Thoracic aorta (tissue), 2 donors: ENCODE measurements at regions not wholly inside any gene's neighbourhood (a gene's known extent, or its start where the extent isn't known, plus 50 kb on each side); places are given as distances from the start of the nearest gene placed in this dataset.

Experiments
- ATAC-seq: fragments of 150-250 bp; one replicate; pipeline ENCODE4 v1.8.0; 2017; ENCODE audit warnings: low read depth; ENCODE audit not compliant: insufficient number of reproducible peaks, low FRiP score
- DNase-seq: peaks from one replicate; pipeline ENCODE4 v3.0.0-alpha.2; 2020; ENCODE audit warnings: low spot score
- H3K27ac ChIP-seq, 2 donors: fragments of 200-600 bp; sonication (generic); 1 replicate in 1 of 2; 2 replicates in 1 of 2; pipeline ENCODE4 v1.5.1; 2016; ENCODE audit warnings: mild to moderate bottlenecking in 2 of 2, moderate library complexity in 2 of 2
- H3K27me3 ChIP-seq: fragments of 200-600 bp; sonication (generic); replicated peaks from 2 replicates; pipeline ENCODE4 v1.6.0; 2016; ENCODE audit warnings: mild to moderate bottlenecking; ENCODE audit not compliant: insufficient read depth
- H3K36me3 ChIP-seq: fragments of 200-600 bp; sonication (generic); one replicate; pipeline ENCODE4 v1.5.1; 2016
- H3K4me1 ChIP-seq, 2 donors: fragments of 200-600 bp; sonication (generic); 1 replicate in 1 of 2; 2 replicates in 1 of 2; pipeline versions ENCODE4 v1.5.1 to v1.6.0; 2016; ENCODE audit warnings: low read depth in 2 of 2, mild to moderate bottlenecking in 1 of 2; ENCODE audit not compliant: control insufficient read depth in 1 of 2
- H3K4me3 ChIP-seq: fragments of 200-600 bp; sonication (generic); 2 replicates; pipeline ENCODE4 v1.5.1; 2016; ENCODE audit warnings: mild to moderate bottlenecking
- H3K9me3 ChIP-seq: fragments of 200-600 bp; sonication (generic); 2 replicates; pipeline ENCODE4 v1.5.1; 2016
- CTCF ChIP-seq: fragments of 200-600 bp; sonication (generic); IDR thresholded peaks from one replicate; pipeline ENCODE4 v1.5.1; 2019; ENCODE audit warnings: antibody characterized with exemption

- no peak for TF ChIP-seq CTCF
- H3K4me3 ChIP-seq = no peak overlapping the region
- no peak overlapping the region for H3K27ac ChIP-seq
- DNase-seq = no peak
- H3K27me3 ChIP-seq = no peaks in the 10 kb centered on the region
- no peak for ATAC-seq
- no peaks in the 10 kb centered on the region for H3K36me3 ChIP-seq
- H3K4me1 ChIP-seq = no peaks in the 10 kb centered on the region
- no peaks in the 10 kb centered on the region for H3K9me3 ChIP-seq
Observed at GRCh38 chr9:12612211-12612770, 80.9 kb upstream of the TYRP1 start.

- no peak overlapping the region for H3K4me3 ChIP-seq
- TF ChIP-seq CTCF = no peak
- no peaks in the 10 kb centered on the region for H3K9me3 ChIP-seq
- no peaks in the 10 kb centered on the region for H3K4me1 ChIP-seq
- no peaks in the 10 kb centered on the region for H3K36me3 ChIP-seq
- H3K27me3 ChIP-seq = no peaks in the 10 kb centered on the region
- ATAC-seq (no peak), DNase-seq (no peak)
- no peak overlapping the region for H3K27ac ChIP-seq
Observed at GRCh38 chr9:12613071-12613470, 80.1 kb upstream of the TYRP1 start.

GRCh38 chr9:12614488-12614887, 78.7 kb upstream of the TYRP1 start:
- TF ChIP-seq CTCF = no peak
- ATAC-seq (no peak), DNase-seq (no peak)
- H3K27ac ChIP-seq = no peak overlapping the region
- H3K36me3 ChIP-seq = no peaks in the 10 kb centered on the region
- H3K9me3 ChIP-seq = no peaks in the 10 kb centered on the region
- H3K27me3 ChIP-seq = no peaks in the 10 kb centered on the region
- no peak overlapping the region for H3K4me3 ChIP-seq
- H3K4me1 ChIP-seq = no peaks in the 10 kb centered on the region

GRCh38 chr9:12618956-12619355, 74.2 kb upstream of the TYRP1 start:
- no peak overlapping the region for H3K4me3 ChIP-seq
- no peaks in the 10 kb centered on the region for H3K4me1 ChIP-seq
- no peak overlapping the region for H3K27ac ChIP-seq
- H3K27me3 ChIP-seq = no peaks in the 10 kb centered on the region
- DNase-seq (no peak), ATAC-seq (no peak)
- no peak for TF ChIP-seq CTCF
- H3K9me3 ChIP-seq = no peaks in the 10 kb centered on the region
- H3K36me3 ChIP-seq = no peaks in the 10 kb centered on the region

GRCh38 chr9:12625844-12626243, 67.3 kb upstream of the TYRP1 start:
- no peak for DNase-seq
- Histone ChIP-seq H3K4me3 (no peak overlapping the region), H3K27ac (no peak overlapping the region), H3K36me3 (no peaks in the 10 kb centered on the region), H3K4me1 (no peaks in the 10 kb centered on the region), H3K9me3 (no peaks in the 10 kb centered on the region), H3K27me3 (no peaks in the 10 kb centered on the region)
- TF ChIP-seq CTCF = no peak
- no peak for ATAC-seq
